GM18502 (cell line): ENCODE measurements at regions not wholly inside any gene's neighbourhood (a gene's known extent, or its start where the extent isn't known, plus 50 kb on each side); places are given as distances from the start of the nearest gene placed in this dataset.
"Not testable (repeated sequence)": the region's sequence is repeated elsewhere in the genome, so short reads cannot be mapped to it uniquely, and the experiment has no call there.

ENCODE experiments used
- ATAC-seq: cut with Tn5 transposase; IDR thresholded peaks from one replicate; pipeline ENCODE4 v1.9.1; 2021; ENCODE audit warnings: mild to moderate bottlenecking; ENCODE audit not compliant: unreplicated experiment, poor library complexity

GRCh38 chr3:153506686-153507085 is 344.7 kb downstream of the RAP2B start:
- ATAC-seq = not testable (repeated sequence)

- no peak for ATAC-seq
These were observed 351.2 kb downstream of the RAP2B start for GRCh38 chr3:153513236-153513635.

- ATAC-seq = no peak
These were observed 366.4 kb downstream of the RAP2B start for GRCh38 chr3:153528473-153528872.

- ATAC-seq = no peak
These were observed 377.2 kb downstream of the RAP2B start for GRCh38 chr3:153539263-153539662.

GRCh38 chr3:153545471-153545870 is 383.4 kb downstream of the RAP2B start:
- ATAC-seq = no peak

- ATAC-seq = no peak
These were observed 385.9 kb downstream of the RAP2B start for GRCh38 chr3:153547970-153548369.

GRCh38 chr3:153549686-153550085 is 387.7 kb downstream of the RAP2B start:
- not testable (repeated sequence) for ATAC-seq

- no peak for ATAC-seq
These were observed 389.7 kb downstream of the RAP2B start for GRCh38 chr3:153551536-153552285.

GRCh38 chr3:153552887-153553604 is 391.0 kb downstream of the RAP2B start:
- ATAC-seq = no peak

GRCh38 chr3:153553605-153553945 is 391.5 kb downstream of the RAP2B start:
- ATAC-seq = no peak

- ATAC-seq = no peak
These were observed 393.9 kb downstream of the RAP2B start for GRCh38 chr3:153555919-153556318.

- not testable (repeated sequence) for ATAC-seq
These were observed 397.3 kb downstream of the RAP2B start for GRCh38 chr3:153559366-153559765.

GRCh38 chr3:153567011-153567410 is 405.0 kb downstream of the RAP2B start:
- ATAC-seq = no peak

- no peak for ATAC-seq
These were observed 405.5 kb downstream of the RAP2B start for GRCh38 chr3:153567556-153567955.

- not testable (repeated sequence) for ATAC-seq
These were observed 408.5 kb downstream of the RAP2B start for GRCh38 chr3:153570481-153570880.

- ATAC-seq = no peak
These were observed 410.1 kb downstream of the RAP2B start for GRCh38 chr3:153572165-153572564.

- ATAC-seq = no peak
These were observed 410.6 kb downstream of the RAP2B start for GRCh38 chr3:153572654-153573053.

GRCh38 chr3:153573481-153573880 is 411.5 kb downstream of the RAP2B start:
- ATAC-seq = no peak

- no peak for ATAC-seq
These were observed 412.4 kb downstream of the RAP2B start for GRCh38 chr3:153574445-153574844.

GRCh38 chr3:153577059-153577736 is 415.2 kb downstream of the RAP2B start:
- ATAC-seq = no peak

- no peak for ATAC-seq
These were observed 416.0 kb downstream of the RAP2B start for GRCh38 chr3:153578046-153578445.
